ENCODE measurements at regions not wholly inside any gene's neighbourhood (a gene's known extent, or its start where the extent isn't known, plus 50 kb on each side); places are given as distances from the start of the nearest gene placed in this dataset.

DNA sequence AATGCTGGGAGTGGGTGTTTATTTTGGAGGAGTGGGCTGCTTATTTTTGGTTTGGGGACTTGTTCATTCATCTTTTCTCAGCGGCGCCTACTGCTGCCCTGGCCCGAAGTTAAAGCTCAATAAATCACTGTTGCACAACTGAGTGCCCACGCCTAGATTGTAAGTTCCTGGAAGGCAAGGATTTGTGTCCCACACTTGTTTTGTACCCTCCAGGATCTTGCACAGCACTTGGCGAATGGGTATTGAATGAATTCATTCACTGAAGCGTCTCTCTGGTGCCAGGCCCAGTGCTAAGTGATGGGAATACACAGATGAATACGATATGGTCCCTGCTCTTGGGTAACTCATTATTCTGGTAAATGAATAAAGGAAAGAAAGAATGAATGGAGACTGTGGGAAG lies 153.3 kb upstream of the PARP11 start:
- TF ChIP-seq CTCF (IDR thresholded peaks at IDR 0.05; ENCODE audit: extremely low read depth in 1 of 2, insufficient read depth in 1 of 2, low read depth in 1 of 2, low read length in 2 of 2) (no peak), POLR2AphosphoS5 (IDR thresholded peaks at IDR 0.05; ENCODE audit: insufficient read depth, low read depth, low read length) (no peak), MYC (IDR thresholded peaks at IDR 0.05; ENCODE audit: low read depth, low read length) (no peak), POLR2A (IDR thresholded peaks at IDR 0.05; ENCODE audit: low read depth, low read length) (no peak), JUN (IDR thresholded peaks at IDR 0.05; ENCODE audit: borderline replicate concordance, insufficient read depth, insufficient read length, low read depth) (no peak), MAX (IDR thresholded peaks at IDR 0.05; ENCODE audit: insufficient read depth, insufficient read length) (no peak), EZH2 (IDR thresholded peaks at IDR 0.05; ENCODE audit: borderline replicate concordance, low read depth, low read length, severe bottlenecking) (no peak)

All from endothelial cell of umbilical vein (primary cell).